ENCODE measurements at regions not wholly inside any gene's neighbourhood (a gene's known extent, or its start where the extent isn't known, plus 50 kb on each side); places are given as distances from the start of the nearest gene placed in this dataset.
"Not testable (repeated sequence)": the region's sequence is repeated elsewhere in the genome, so short reads cannot be mapped to it uniquely, and the experiment has no call there.

GRCh38 chr15:87489456-87489855 is 767.1 kb downstream of the NTRK3 start:
- Histone ChIP-seq H3K4me1 (ENCODE audit: control insufficient read depth, insufficient read depth, low read length) (no peaks in the 10 kb centered on the region), H3K4me2 (ENCODE audit: low read length) (no peak overlapping the region), H3K9me3 (replicated peaks; ENCODE audit: low read length) (no peaks in the 10 kb centered on the region), H3K9ac (ENCODE audit: low read depth, low read length) (no peak overlapping the region), H3K27me3 (ENCODE audit: control insufficient read depth, insufficient read depth, low read length) (no peaks in the 10 kb centered on the region), H3K4me3 (ENCODE audit: low read length) (no peak overlapping the region), H3K36me3 (ENCODE audit: insufficient read depth, low read length) (no peaks in the 10 kb centered on the region)

- Histone ChIP-seq H3K9ac (ENCODE audit: low read depth, low read length) (no peak overlapping the region), H3K4me2 (ENCODE audit: low read length) (no peak overlapping the region), H3K9me3 (replicated peaks; ENCODE audit: low read length) (no peaks in the 10 kb centered on the region), H3K4me3 (ENCODE audit: low read length) (no peak overlapping the region), H3K4me1 (ENCODE audit: control insufficient read depth, insufficient read depth, low read length) (no peaks in the 10 kb centered on the region), H3K36me3 (ENCODE audit: insufficient read depth, low read length) (no peaks in the 10 kb centered on the region), H3K27me3 (ENCODE audit: control insufficient read depth, insufficient read depth, low read length) (peaks cover 3% of the 10 kb centered on the region)
Measured at GRCh38 chr15:87487484-87487883, 769.1 kb downstream of the NTRK3 start.

GRCh38 chr15:87483468-87483867 is 773.1 kb downstream of the NTRK3 start:
- no peaks in the 10 kb centered on the region for H3K9me3 ChIP-seq (replicated peaks; ENCODE audit: low read length)
- no peaks in the 10 kb centered on the region for H3K36me3 ChIP-seq (ENCODE audit: insufficient read depth, low read length)

GRCh38 chr15:87481126-87481525 is 775.4 kb downstream of the NTRK3 start:
- Histone ChIP-seq H3K4me2 (ENCODE audit: low read length) (no peak overlapping the region), H3K36me3 (ENCODE audit: insufficient read depth, low read length) (no peaks in the 10 kb centered on the region), H3K4me3 (ENCODE audit: low read length) (no peak overlapping the region), H3K9ac (ENCODE audit: low read depth, low read length) (no peak overlapping the region), H3K9me3 (replicated peaks; ENCODE audit: low read length) (no peaks in the 10 kb centered on the region), H3K27me3 (ENCODE audit: control insufficient read depth, insufficient read depth, low read length) (peaks cover 3% of the 10 kb centered on the region), H3K4me1 (ENCODE audit: control insufficient read depth, insufficient read depth, low read length) (peaks cover 4% of the 10 kb centered on the region)

More at GRCh38 chr15:87483468-87483867, 773.1 kb downstream of the NTRK3 start:
- Histone ChIP-seq H3K9ac (ENCODE audit: low read depth, low read length) (no peak overlapping the region), H3K4me3 (ENCODE audit: low read length) (no peak overlapping the region), H3K4me1 (ENCODE audit: control insufficient read depth, insufficient read depth, low read length) (no peaks in the 10 kb centered on the region), H3K4me2 (ENCODE audit: low read length) (no peak overlapping the region), H3K27me3 (ENCODE audit: control insufficient read depth, insufficient read depth, low read length) (peaks cover 3% of the 10 kb centered on the region)

- H3K9me3 ChIP-seq (replicated peaks; ENCODE audit: low read length), result no peaks in the 10 kb centered on the region
- peaks cover 3% of the 10 kb centered on the region for H3K27me3 ChIP-seq (ENCODE audit: control insufficient read depth, insufficient read depth, low read length)
- no peak overlapping the region for H3K9ac ChIP-seq (ENCODE audit: low read depth, low read length)
- H3K4me2 ChIP-seq (ENCODE audit: low read length), result no peak overlapping the region
- no peak overlapping the region for H3K4me3 ChIP-seq (ENCODE audit: low read length)
- no peaks in the 10 kb centered on the region for H3K36me3 ChIP-seq (ENCODE audit: insufficient read depth, low read length)
- H3K4me1 ChIP-seq (ENCODE audit: control insufficient read depth, insufficient read depth, low read length), result peaks cover 4% of the 10 kb centered on the region
Measured at GRCh38 chr15:87478687-87479072, 777.9 kb downstream of the NTRK3 start.

GRCh38 chr15:87477737-87478686 is 778.5 kb downstream of the NTRK3 start:
- Histone ChIP-seq H3K4me3 (ENCODE audit: low read length) (peak overlapping the region; percentile 17), H3K9me3 (replicated peaks; ENCODE audit: low read length) (no peaks in the 10 kb centered on the region), H3K4me1 (ENCODE audit: control insufficient read depth, insufficient read depth, low read length) (peaks cover 4% of the 10 kb centered on the region), H3K27me3 (ENCODE audit: control insufficient read depth, insufficient read depth, low read length) (no peaks in the 10 kb centered on the region), H3K9ac (ENCODE audit: low read depth, low read length) (no peak overlapping the region), H3K36me3 (ENCODE audit: insufficient read depth, low read length) (no peaks in the 10 kb centered on the region), H3K4me2 (ENCODE audit: low read length) (peak overlapping the region; percentile 61)

GRCh38 chr15:87477026-87477425 is 779.5 kb downstream of the NTRK3 start:
- Histone ChIP-seq H3K4me2 (ENCODE audit: low read length) (no peak overlapping the region), H3K36me3 (ENCODE audit: insufficient read depth, low read length) (no peaks in the 10 kb centered on the region), H3K9ac (ENCODE audit: low read depth, low read length) (no peak overlapping the region), H3K4me1 (ENCODE audit: control insufficient read depth, insufficient read depth, low read length) (peaks cover 4% of the 10 kb centered on the region), H3K27me3 (ENCODE audit: control insufficient read depth, insufficient read depth, low read length) (no peaks in the 10 kb centered on the region), H3K4me3 (ENCODE audit: low read length) (no peak overlapping the region), H3K9me3 (replicated peaks; ENCODE audit: low read length) (no peaks in the 10 kb centered on the region)

- H3K4me3 ChIP-seq (ENCODE audit: low read length), result no peak overlapping the region
- H3K9ac ChIP-seq (ENCODE audit: low read depth, low read length), result no peak overlapping the region
- no peaks in the 10 kb centered on the region for H3K9me3 ChIP-seq (replicated peaks; ENCODE audit: low read length)
- H3K27me3 ChIP-seq (ENCODE audit: control insufficient read depth, insufficient read depth, low read length), result no peaks in the 10 kb centered on the region
- H3K36me3 ChIP-seq (ENCODE audit: insufficient read depth, low read length), result no peaks in the 10 kb centered on the region
- H3K4me2 ChIP-seq (ENCODE audit: low read length), result no peak overlapping the region
- H3K4me1 ChIP-seq (ENCODE audit: control insufficient read depth, insufficient read depth, low read length), result no peaks in the 10 kb centered on the region
Measured at GRCh38 chr15:87470923-87471322, 785.6 kb downstream of the NTRK3 start.

GRCh38 chr15:87463956-87464355 is 792.6 kb downstream of the NTRK3 start:
- not testable (repeated sequence) for H3K4me1 ChIP-seq (ENCODE audit: control insufficient read depth, insufficient read depth, low read length); H3K9me3 ChIP-seq (replicated peaks; ENCODE audit: low read length); H3K4me3 ChIP-seq (ENCODE audit: low read length); H3K36me3 ChIP-seq (ENCODE audit: insufficient read depth, low read length); H3K9ac ChIP-seq (ENCODE audit: low read depth, low read length); H3K4me2 ChIP-seq (ENCODE audit: low read length); H3K27me3 ChIP-seq (ENCODE audit: control insufficient read depth, insufficient read depth, low read length)

- Histone ChIP-seq H3K27me3 (ENCODE audit: control insufficient read depth, insufficient read depth, low read length) (no peaks in the 10 kb centered on the region), H3K4me2 (ENCODE audit: low read length) (no peak overlapping the region), H3K4me1 (ENCODE audit: control insufficient read depth, insufficient read depth, low read length) (no peaks in the 10 kb centered on the region), H3K36me3 (ENCODE audit: insufficient read depth, low read length) (no peaks in the 10 kb centered on the region), H3K9me3 (replicated peaks; ENCODE audit: low read length) (no peaks in the 10 kb centered on the region), H3K4me3 (ENCODE audit: low read length) (no peak overlapping the region), H3K9ac (ENCODE audit: low read depth, low read length) (no peak overlapping the region)
Measured at GRCh38 chr15:87461631-87462030, 794.9 kb downstream of the NTRK3 start.

- Histone ChIP-seq H3K4me1 (ENCODE audit: control insufficient read depth, insufficient read depth, low read length) (no peaks in the 10 kb centered on the region), H3K4me2 (ENCODE audit: low read length) (no peak overlapping the region), H3K9me3 (replicated peaks; ENCODE audit: low read length) (no peaks in the 10 kb centered on the region), H3K9ac (ENCODE audit: low read depth, low read length) (no peak overlapping the region), H3K27me3 (ENCODE audit: control insufficient read depth, insufficient read depth, low read length) (no peaks in the 10 kb centered on the region), H3K4me3 (ENCODE audit: low read length) (no peak overlapping the region), H3K36me3 (ENCODE audit: insufficient read depth, low read length) (no peaks in the 10 kb centered on the region)
Measured at GRCh38 chr15:87454860-87455259, 801.7 kb downstream of the NTRK3 start.

GRCh38 chr15:87450314-87450713 is 806.2 kb downstream of the NTRK3 start:
- H3K9me3 ChIP-seq (replicated peaks; ENCODE audit: low read length), result no peaks in the 10 kb centered on the region

More at GRCh38 chr15:87450314-87450713, 806.2 kb downstream of the NTRK3 start:
- Histone ChIP-seq H3K9ac (ENCODE audit: low read depth, low read length) (no peak overlapping the region), H3K4me1 (ENCODE audit: control insufficient read depth, insufficient read depth, low read length) (no peaks in the 10 kb centered on the region), H3K27me3 (ENCODE audit: control insufficient read depth, insufficient read depth, low read length) (no peaks in the 10 kb centered on the region), H3K4me3 (ENCODE audit: low read length) (no peak overlapping the region), H3K36me3 (ENCODE audit: insufficient read depth, low read length) (no peaks in the 10 kb centered on the region), H3K4me2 (ENCODE audit: low read length) (no peak overlapping the region)

Measured in skeletal muscle satellite cell (primary cell).